ENCODE measurements at regions not wholly inside any gene's neighbourhood (a gene's known extent, or its start where the extent isn't known, plus 50 kb on each side); places are given as distances from the start of the nearest gene placed in this dataset.

GRCh38 chr10:107244122-107244521, 79.6 kb upstream of the SORCS1 start:
- no peak for TF ChIP-seq EZH2 (IDR thresholded peaks at IDR 0.05; ENCODE audit: insufficient read depth, poor library complexity, severe bottlenecking)
- TF ChIP-seq EZH2phosphoT487 (IDR thresholded peaks at IDR 0.05; ENCODE audit: insufficient read depth, low read depth), result no peak

Measured in GM23248 (cell line).